ENCODE measurements at regions not wholly inside any gene's neighbourhood (a gene's known extent, or its start where the extent isn't known, plus 50 kb on each side); places are given as distances from the start of the nearest gene placed in this dataset.

GRCh38 chr15:97691799-97692198, 268.7 kb upstream of the ARRDC4 start:
- Histone ChIP-seq H3K9me3 (ENCODE audit: control insufficient read depth, insufficient read depth, low read length) (no peaks in the 10 kb centered on the region), H3K27ac (ENCODE audit: low read depth, low read length) (no peak overlapping the region), H3K36me3 (ENCODE audit: control insufficient read depth, insufficient read depth, low read length) (no peaks in the 10 kb centered on the region), H3K27me3 (ENCODE audit: control insufficient read depth, insufficient read depth, low read length) (peaks cover 2% of the 10 kb centered on the region), H3K4me1 (ENCODE audit: control insufficient read depth, insufficient read depth, low read length) (peaks cover 11% of the 10 kb centered on the region), H3K4me3 (ENCODE audit: low read depth, low read length) (no peak overlapping the region)
- WGBS (ENCODE audit: insufficient coverage) = 100% methylated on average over 2 of the region's 5 CpGs
- DNase-seq (ENCODE audit: low read depth in 4 of 6, low spot score in 6 of 6) = no peak

DNA sequence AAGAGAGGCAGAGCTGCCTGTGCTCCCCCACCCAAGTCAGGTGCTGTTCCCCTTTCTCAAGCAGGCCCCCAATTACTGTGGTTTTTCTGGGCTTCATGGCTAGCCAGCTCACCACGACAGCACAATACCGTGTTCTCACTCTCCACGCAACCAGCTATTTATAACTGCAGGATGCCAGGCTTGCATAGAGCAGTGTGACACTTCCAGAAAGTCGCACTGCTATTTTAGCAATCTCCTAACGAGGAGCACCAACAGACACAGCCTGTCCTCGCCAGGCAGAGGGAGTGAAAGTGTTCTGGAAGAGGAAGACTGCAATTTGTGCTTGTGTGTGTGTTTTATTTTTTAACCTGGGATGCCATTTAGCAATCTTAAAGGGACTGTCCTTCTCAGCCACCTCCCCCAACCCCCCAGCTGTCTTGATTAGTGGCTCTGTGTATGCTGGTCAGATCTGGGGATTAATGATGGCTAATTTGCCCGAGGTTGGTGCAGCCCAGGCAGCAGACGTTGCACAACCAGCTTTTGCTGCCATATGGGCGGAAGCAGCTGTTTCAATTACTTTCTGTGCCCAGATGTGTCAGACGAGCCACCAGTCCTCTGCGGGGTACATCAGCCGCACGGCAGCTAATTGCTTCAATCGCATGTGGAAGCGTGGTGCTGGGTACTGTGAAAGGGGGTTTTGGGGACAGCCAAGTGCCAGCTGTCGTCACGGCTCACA, 268.0 kb upstream of the ARRDC4 start:
- H3K36me3 ChIP-seq (ENCODE audit: control insufficient read depth, insufficient read depth, low read length) = no peaks in the 10 kb centered on the region
- no peaks in the 10 kb centered on the region for H3K9me3 ChIP-seq (ENCODE audit: control insufficient read depth, insufficient read depth, low read length)
- H3K4me1 ChIP-seq (ENCODE audit: control insufficient read depth, insufficient read depth, low read length) = peaks cover 11% of the 10 kb centered on the region
- 37% methylated on average over 12 of the region's 17 CpGs for WGBS (ENCODE audit: insufficient coverage)
- no peak overlapping the region for H3K27ac ChIP-seq (ENCODE audit: low read depth, low read length)
- H3K4me3 ChIP-seq (ENCODE audit: low read depth, low read length) = no peak overlapping the region
- H3K27me3 ChIP-seq (ENCODE audit: control insufficient read depth, insufficient read depth, low read length) = peaks cover 2% of the 10 kb centered on the region
- DNase-seq (ENCODE audit: low read depth in 4 of 6, low spot score in 6 of 6) = peak in 4 of 6 donors; percentile 23 to 93 (median 49)

DNA sequence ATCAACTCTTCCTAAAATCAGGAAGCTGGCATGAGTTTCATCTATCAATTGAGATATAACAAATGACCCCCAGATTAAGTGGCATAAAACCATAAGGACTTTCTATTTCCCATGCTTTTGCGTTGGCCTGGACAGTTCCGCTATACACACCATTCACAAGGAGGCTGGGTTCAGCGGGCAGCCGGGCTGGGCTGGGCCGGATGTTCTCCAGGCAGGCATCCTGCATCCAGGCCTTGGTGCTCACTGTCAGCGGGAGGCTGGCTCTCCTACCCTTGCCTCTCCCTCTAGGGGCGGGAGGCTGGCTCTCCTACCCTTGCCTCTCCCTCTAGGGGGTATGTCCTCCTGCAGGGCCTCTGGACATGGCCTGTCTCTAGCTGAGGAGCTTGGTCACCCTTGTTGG, 266.0 kb upstream of the ARRDC4 start:
- peaks cover 11% of the 10 kb centered on the region for H3K4me1 ChIP-seq (ENCODE audit: control insufficient read depth, insufficient read depth, low read length)
- WGBS (ENCODE audit: insufficient coverage) = 98% methylated on average over 6 of the region's 7 CpGs

GRCh38 chr15:97703400-97703799, 257.1 kb upstream of the ARRDC4 start:
- H3K9me3 ChIP-seq (ENCODE audit: control insufficient read depth, insufficient read depth, low read length) = no peaks in the 10 kb centered on the region
- no peaks in the 10 kb centered on the region for H3K4me1 ChIP-seq (ENCODE audit: control insufficient read depth, insufficient read depth, low read length)
- 100% methylated on average over 1 of the region's 5 CpGs for WGBS (ENCODE audit: insufficient coverage)
- no peak overlapping the region for H3K27ac ChIP-seq (ENCODE audit: low read depth, low read length)
- H3K27me3 ChIP-seq (ENCODE audit: control insufficient read depth, insufficient read depth, low read length) = no peaks in the 10 kb centered on the region
- H3K4me3 ChIP-seq (ENCODE audit: low read depth, low read length) = no peak overlapping the region
- H3K36me3 ChIP-seq (ENCODE audit: control insufficient read depth, insufficient read depth, low read length) = no peaks in the 10 kb centered on the region
- no peak for DNase-seq (ENCODE audit: low read depth in 4 of 6, low spot score in 6 of 6)

More for the DNA sequence above, 266.0 kb upstream of the ARRDC4 start:
- no peaks in the 10 kb centered on the region for H3K36me3 ChIP-seq (ENCODE audit: control insufficient read depth, insufficient read depth, low read length)
- no peak overlapping the region for H3K4me3 ChIP-seq (ENCODE audit: low read depth, low read length)
- no peak overlapping the region for H3K27ac ChIP-seq (ENCODE audit: low read depth, low read length)
- H3K9me3 ChIP-seq (ENCODE audit: control insufficient read depth, insufficient read depth, low read length) = no peaks in the 10 kb centered on the region
- peaks cover 2% of the 10 kb centered on the region for H3K27me3 ChIP-seq (ENCODE audit: control insufficient read depth, insufficient read depth, low read length)
- no peak for DNase-seq (ENCODE audit: low read depth in 4 of 6, low spot score in 6 of 6)

GRCh38 chr15:97706059-97706458, 254.4 kb upstream of the ARRDC4 start:
- H3K9me3 ChIP-seq (ENCODE audit: control insufficient read depth, insufficient read depth, low read length) = no peaks in the 10 kb centered on the region
- no peak overlapping the region for H3K27ac ChIP-seq (ENCODE audit: low read depth, low read length)
- no peaks in the 10 kb centered on the region for H3K36me3 ChIP-seq (ENCODE audit: control insufficient read depth, insufficient read depth, low read length)
- H3K4me1 ChIP-seq (ENCODE audit: control insufficient read depth, insufficient read depth, low read length) = no peaks in the 10 kb centered on the region
- no peak for DNase-seq (ENCODE audit: low read depth in 4 of 6, low spot score in 6 of 6)
- H3K27me3 ChIP-seq (ENCODE audit: control insufficient read depth, insufficient read depth, low read length) = no peaks in the 10 kb centered on the region
- H3K4me3 ChIP-seq (ENCODE audit: low read depth, low read length) = no peak overlapping the region
- WGBS (ENCODE audit: insufficient coverage) = 100% methylated on average over 1 of the region's 1 CpG

- Histone ChIP-seq H3K9me3 (ENCODE audit: control insufficient read depth, insufficient read depth, low read length) (no peaks in the 10 kb centered on the region), H3K27me3 (ENCODE audit: control insufficient read depth, insufficient read depth, low read length) (no peaks in the 10 kb centered on the region), H3K4me1 (ENCODE audit: control insufficient read depth, insufficient read depth, low read length) (no peaks in the 10 kb centered on the region), H3K36me3 (ENCODE audit: control insufficient read depth, insufficient read depth, low read length) (no peaks in the 10 kb centered on the region), H3K4me3 (ENCODE audit: low read depth, low read length) (no peak overlapping the region), H3K27ac (ENCODE audit: low read depth, low read length) (no peak overlapping the region)
- DNase-seq (ENCODE audit: low read depth in 4 of 6, low spot score in 6 of 6) = no peak
- WGBS (ENCODE audit: insufficient coverage) = no CpG with 5 or more reads among the region's 3 CpGs
These were observed 252.3 kb upstream of the ARRDC4 start for GRCh38 chr15:97708252-97708651.

- DNase-seq (ENCODE audit: low read depth in 4 of 6, low spot score in 6 of 6) = peak in 1 of 6 donors; percentile 19
- Histone ChIP-seq H3K27ac (ENCODE audit: low read depth, low read length) (no peak overlapping the region), H3K4me1 (ENCODE audit: control insufficient read depth, insufficient read depth, low read length) (no peaks in the 10 kb centered on the region), H3K27me3 (ENCODE audit: control insufficient read depth, insufficient read depth, low read length) (no peaks in the 10 kb centered on the region), H3K4me3 (ENCODE audit: low read depth, low read length) (no peak overlapping the region), H3K36me3 (ENCODE audit: control insufficient read depth, insufficient read depth, low read length) (no peaks in the 10 kb centered on the region), H3K9me3 (ENCODE audit: control insufficient read depth, insufficient read depth, low read length) (no peaks in the 10 kb centered on the region)
- WGBS (ENCODE audit: insufficient coverage) = no CpG with 5 or more reads among the region's 5 CpGs
These were observed 248.0 kb upstream of the ARRDC4 start for GRCh38 chr15:97712530-97712929.

DNA sequence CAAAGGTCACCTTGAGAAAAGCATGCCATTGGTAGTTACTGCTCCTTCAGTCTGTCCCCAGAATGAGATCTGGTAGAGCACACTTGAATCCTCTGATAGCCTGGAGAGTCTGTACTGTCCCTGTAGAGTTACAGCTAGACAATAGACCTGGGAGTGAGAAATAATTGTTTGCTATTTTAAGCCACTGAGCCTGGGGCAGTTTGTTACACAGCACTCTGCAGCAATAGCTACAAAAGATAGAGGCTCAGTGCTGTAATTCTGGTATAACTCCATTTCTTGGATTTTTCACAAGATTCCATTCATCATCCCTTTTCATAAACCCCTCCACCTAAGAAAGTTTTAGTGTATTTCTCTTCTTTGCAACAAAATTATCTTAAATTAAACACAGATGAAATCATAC, 242.7 kb upstream of the ARRDC4 start:
- H3K36me3 ChIP-seq (ENCODE audit: control insufficient read depth, insufficient read depth, low read length) = no peaks in the 10 kb centered on the region
- no peak for DNase-seq (ENCODE audit: low read depth in 4 of 6, low spot score in 6 of 6)
- H3K4me1 ChIP-seq (ENCODE audit: control insufficient read depth, insufficient read depth, low read length) = no peaks in the 10 kb centered on the region
- no peaks in the 10 kb centered on the region for H3K9me3 ChIP-seq (ENCODE audit: control insufficient read depth, insufficient read depth, low read length)
- no peak overlapping the region for H3K4me3 ChIP-seq (ENCODE audit: low read depth, low read length)
- no peak overlapping the region for H3K27ac ChIP-seq (ENCODE audit: low read depth, low read length)
- no peaks in the 10 kb centered on the region for H3K27me3 ChIP-seq (ENCODE audit: control insufficient read depth, insufficient read depth, low read length)

- Histone ChIP-seq H3K4me1 (ENCODE audit: control insufficient read depth, insufficient read depth, low read length) (no peaks in the 10 kb centered on the region), H3K36me3 (ENCODE audit: control insufficient read depth, insufficient read depth, low read length) (no peaks in the 10 kb centered on the region), H3K4me3 (ENCODE audit: low read depth, low read length) (no peak overlapping the region), H3K27me3 (ENCODE audit: control insufficient read depth, insufficient read depth, low read length) (no peaks in the 10 kb centered on the region), H3K27ac (ENCODE audit: low read depth, low read length) (no peak overlapping the region), H3K9me3 (ENCODE audit: control insufficient read depth, insufficient read depth, low read length) (no peaks in the 10 kb centered on the region)
- no peak for DNase-seq (ENCODE audit: low read depth in 4 of 6, low spot score in 6 of 6)
These were observed 242.0 kb upstream of the ARRDC4 start for GRCh38 chr15:97718509-97718908.

DNA sequence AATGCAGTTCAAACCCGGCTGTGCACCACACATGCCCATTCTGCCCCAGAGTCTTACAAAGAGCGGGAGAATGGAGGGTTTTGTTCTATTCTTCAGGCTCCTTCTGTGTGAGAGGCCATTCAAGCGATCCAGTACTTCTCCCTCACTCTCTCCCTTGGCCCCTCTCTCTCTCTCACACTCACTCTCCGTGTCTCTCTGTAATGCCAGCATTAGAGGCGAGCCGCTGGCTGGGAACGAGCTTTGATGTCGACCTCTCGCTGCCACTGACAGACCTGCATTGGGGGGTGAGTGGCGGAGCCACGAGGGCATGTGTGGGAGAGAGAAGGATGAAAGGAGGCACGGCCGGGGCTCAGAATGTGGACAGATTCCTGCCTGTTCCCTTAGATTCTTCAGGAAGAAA, 231.7 kb upstream of the ARRDC4 start:
- no peak overlapping the region for H3K4me3 ChIP-seq (ENCODE audit: low read depth, low read length)
- H3K36me3 ChIP-seq (ENCODE audit: control insufficient read depth, insufficient read depth, low read length) = no peaks in the 10 kb centered on the region
- WGBS (ENCODE audit: insufficient coverage) = 15% methylated on average over 5 of the region's 13 CpGs
- H3K27ac ChIP-seq (ENCODE audit: low read depth, low read length) = peak overlapping the region; percentile 62
- peaks cover 2% of the 10 kb centered on the region for H3K27me3 ChIP-seq (ENCODE audit: control insufficient read depth, insufficient read depth, low read length)
- H3K4me1 ChIP-seq (ENCODE audit: control insufficient read depth, insufficient read depth, low read length) = peaks cover 7% of the 10 kb centered on the region
- DNase-seq (ENCODE audit: low read depth in 4 of 6, low spot score in 6 of 6) = peak in 5 of 6 donors; percentile 24 to 87 (median 65)
- no peaks in the 10 kb centered on the region for H3K9me3 ChIP-seq (ENCODE audit: control insufficient read depth, insufficient read depth, low read length)

All from spinal cord (tissue), 9 donors.